LNCaP clone FGC (cell line): ENCODE measurements at regions not wholly inside any gene's neighbourhood (a gene's known extent, or its start where the extent isn't known, plus 50 kb on each side); places are given as distances from the start of the nearest gene placed in this dataset.

Experiments used
- DNase-seq: peaks from one replicate; pipeline ENCODE4 v3.0.0-alpha.2; 2011; ENCODE audit warnings: low read depth
- H3K4me3 ChIP-seq: 2 replicates; pipeline ENCODE4 v1.5.1; 2011; ENCODE audit warnings: mild to moderate bottlenecking, low read depth, low read length, control low read depth
- CTCF ChIP-seq: IDR thresholded peaks from 2 replicates; pipeline ENCODE4 v1.5.1; 2012; ENCODE audit warnings: mild to moderate bottlenecking; ENCODE audit not compliant: control insufficient read depth, insufficient read depth; ENCODE audit errors: extremely low read depth

- no peak for DNase-seq
Observed at GRCh38 chr11:116596346-116597260, 176.2 kb downstream of the BUD13 start.

GRCh38 chr11:116595305-116595880 is 177.4 kb downstream of the BUD13 start:
- TF ChIP-seq CTCF: no peak
- no peak for DNase-seq
- no peak overlapping the region for H3K4me3 ChIP-seq

More at GRCh38 chr11:116596346-116597260, 176.2 kb downstream of the BUD13 start:
- H3K4me3 ChIP-seq: no peak overlapping the region
- TF ChIP-seq CTCF: no peak

- no peak for TF ChIP-seq CTCF
- no peak overlapping the region for H3K4me3 ChIP-seq
- no peak for DNase-seq
Observed at GRCh38 chr11:116590844-116591570, 181.8 kb downstream of the BUD13 start.

- no peak overlapping the region for H3K4me3 ChIP-seq
- TF ChIP-seq CTCF: no peak
- no peak for DNase-seq
Observed at GRCh38 chr11:116589402-116589801, 183.4 kb downstream of the BUD13 start.

- DNase-seq: no peak
- TF ChIP-seq CTCF: no peak
- no peak overlapping the region for H3K4me3 ChIP-seq
Observed at GRCh38 chr11:116586392-116586791, 186.4 kb downstream of the BUD13 start.

- H3K4me3 ChIP-seq: no peak overlapping the region
- TF ChIP-seq CTCF: no peak
- DNase-seq: no peak
Observed at GRCh38 chr11:116582571-116582970, 190.2 kb downstream of the BUD13 start.
